ENCODE measurements at regions not wholly inside any gene's neighbourhood (a gene's known extent, or its start where the extent isn't known, plus 50 kb on each side); places are given as distances from the start of the nearest gene placed in this dataset.
"Not testable (repeated sequence)": the region's sequence is repeated elsewhere in the genome, so short reads cannot be mapped to it uniquely, and the experiment has no call there.

DNA sequence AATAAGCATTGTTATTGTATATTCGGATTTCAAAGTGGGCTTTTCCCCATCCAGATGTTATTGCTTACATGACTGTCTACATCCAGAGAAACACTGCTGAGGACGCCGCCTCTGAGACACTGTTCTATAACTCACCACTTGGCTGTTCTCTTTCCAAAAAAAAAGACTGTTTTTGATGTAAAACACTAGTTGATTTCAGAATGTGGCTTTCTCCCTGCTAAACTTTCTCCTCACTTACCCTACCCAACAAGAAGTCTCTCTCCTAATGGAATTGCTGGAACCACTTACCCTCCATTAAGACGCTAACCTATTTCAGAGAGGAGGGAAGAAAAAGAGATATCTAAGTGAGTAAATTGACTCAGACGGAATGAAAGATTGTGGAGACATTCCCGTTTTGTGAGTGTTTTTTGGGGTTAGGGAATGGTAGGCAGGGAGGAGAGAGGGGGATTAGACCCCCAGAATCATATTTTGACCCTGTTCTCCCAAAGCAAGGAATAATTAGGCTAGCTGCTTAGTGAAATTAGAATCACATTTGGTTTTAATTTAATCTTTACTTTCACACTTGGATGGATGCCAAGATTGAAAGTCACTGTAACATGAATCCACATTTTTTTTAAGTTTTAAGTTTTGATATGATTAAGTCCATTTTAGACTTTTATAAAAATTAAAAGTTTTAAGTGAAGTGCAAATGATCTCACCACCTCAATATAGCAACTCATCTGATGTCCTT is 174.9 kb downstream of the CHIC2 start:
- H3K27ac ChIP-seq = no peak overlapping the region
- no peak for DNase-seq (ENCODE audit: low read depth, low spot score)

DNA sequence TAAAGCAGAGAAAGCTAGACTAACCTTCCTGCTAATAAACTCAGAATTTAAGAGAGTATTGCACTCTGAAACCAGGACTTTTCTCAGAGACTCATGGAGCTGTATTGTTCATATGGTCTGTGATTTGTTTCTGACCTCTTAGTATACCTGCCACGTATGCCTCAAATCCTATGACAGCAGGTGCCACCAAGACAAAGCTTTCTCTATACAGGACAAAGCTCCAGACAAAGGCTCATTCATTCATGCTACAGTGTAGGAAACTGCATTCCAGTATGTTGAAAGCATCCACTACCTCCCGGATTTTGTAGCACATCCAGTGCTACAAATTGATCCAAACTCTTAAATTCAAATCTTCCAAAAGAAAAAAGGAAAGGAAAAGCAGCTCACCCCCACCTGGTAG is 178.3 kb downstream of the CHIC2 start:
- H3K27ac ChIP-seq = no peak overlapping the region
- no peak for DNase-seq (ENCODE audit: low read depth, low spot score)

DNA sequence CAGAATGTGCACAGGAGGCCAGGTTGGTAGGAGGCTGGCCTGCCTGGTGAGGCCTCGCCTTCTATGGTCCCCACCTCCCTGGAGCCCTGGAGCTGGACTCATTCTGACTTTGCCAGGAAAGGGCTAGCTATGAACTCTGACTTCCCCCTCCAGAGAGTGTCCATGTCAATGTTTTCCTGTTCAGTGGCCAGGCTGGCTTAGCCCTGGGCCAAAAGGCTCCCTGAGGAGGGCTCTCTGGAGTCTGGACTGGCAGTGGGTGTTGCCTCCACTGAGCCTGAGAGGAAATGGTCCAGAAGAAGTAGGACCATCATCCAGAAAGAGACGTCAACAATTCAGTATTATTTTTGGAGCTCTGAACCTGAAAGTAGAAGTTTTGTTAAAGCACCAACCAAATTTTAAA is 178.7 kb downstream of the CHIC2 start:
- no peak for DNase-seq (ENCODE audit: low read depth, low spot score)
- H3K27ac ChIP-seq = no peak overlapping the region

GRCh38 chr4:53877096-53877495 is 187.3 kb downstream of the CHIC2 start:
- DNase-seq (ENCODE audit: low read depth, low spot score) = not testable (repeated sequence)

DNA sequence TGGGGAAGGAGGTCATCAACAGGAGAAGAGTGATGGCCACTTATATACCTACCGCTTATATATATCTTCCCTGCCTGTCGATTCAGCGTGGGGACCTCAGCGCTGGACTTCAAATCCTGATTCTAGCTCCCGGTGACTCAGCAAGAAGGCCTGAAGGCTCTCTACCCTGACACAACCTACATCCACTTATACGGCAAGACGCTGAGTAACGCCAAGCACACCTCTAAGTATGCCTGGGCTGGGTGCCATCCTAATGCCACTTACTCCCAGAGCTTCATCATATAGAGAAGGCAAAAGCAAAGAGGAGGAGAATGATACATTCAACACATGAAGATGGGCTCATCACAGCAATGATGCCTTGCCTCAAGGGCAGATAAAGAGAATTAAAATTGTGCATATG is 198.3 kb downstream of the CHIC2 start:
- DNase-seq (ENCODE audit: low read depth, low spot score) = no peak

More at GRCh38 chr4:53877096-53877495, 187.3 kb downstream of the CHIC2 start:
- H3K27ac ChIP-seq = not testable (repeated sequence)

GRCh38 chr4:53865054-53865453 is 199.4 kb downstream of the CHIC2 start:
- no peak for DNase-seq (ENCODE audit: low read depth, low spot score)
- no peak overlapping the region for H3K27ac ChIP-seq

More for the DNA sequence above, 198.3 kb downstream of the CHIC2 start:
- H3K27ac ChIP-seq = no peak overlapping the region

DNA sequence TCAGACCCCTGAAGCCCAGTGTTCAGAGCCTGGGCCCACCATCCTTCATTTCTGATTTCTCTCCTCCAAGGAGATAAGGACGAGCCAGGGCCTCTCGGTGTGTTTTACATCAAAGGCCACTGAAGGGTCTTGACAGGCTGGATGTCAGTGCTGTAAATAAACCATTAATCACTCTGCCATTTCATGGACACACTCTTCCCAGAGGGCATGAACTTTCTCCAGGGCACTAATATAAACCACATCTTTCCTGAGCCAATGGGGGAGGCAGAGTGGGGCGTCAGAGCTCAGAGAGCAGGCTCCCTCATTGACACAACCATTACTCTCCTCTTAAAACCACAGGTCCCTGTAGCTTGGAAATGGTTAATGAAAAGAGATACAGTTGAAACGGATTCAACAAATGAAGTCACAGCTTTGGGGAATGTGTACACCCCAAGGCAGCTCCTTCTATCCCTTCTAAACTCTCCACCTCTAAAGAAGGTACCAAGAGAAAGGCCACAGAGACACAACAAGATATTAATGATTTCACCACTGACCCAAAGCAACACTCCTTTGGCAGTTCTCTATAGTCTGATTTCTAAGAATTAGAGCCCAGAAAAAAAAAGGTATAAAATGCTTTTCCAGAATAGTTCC is 200.6 kb downstream of the CHIC2 start:
- no peak overlapping the region for H3K27ac ChIP-seq
- no peak for DNase-seq (ENCODE audit: low read depth, low spot score)

- H3K27ac ChIP-seq = no peak overlapping the region
- no peak for DNase-seq (ENCODE audit: low read depth, low spot score)
Observed at GRCh38 chr4:53863158-53863557, 201.2 kb downstream of the CHIC2 start.

DNA sequence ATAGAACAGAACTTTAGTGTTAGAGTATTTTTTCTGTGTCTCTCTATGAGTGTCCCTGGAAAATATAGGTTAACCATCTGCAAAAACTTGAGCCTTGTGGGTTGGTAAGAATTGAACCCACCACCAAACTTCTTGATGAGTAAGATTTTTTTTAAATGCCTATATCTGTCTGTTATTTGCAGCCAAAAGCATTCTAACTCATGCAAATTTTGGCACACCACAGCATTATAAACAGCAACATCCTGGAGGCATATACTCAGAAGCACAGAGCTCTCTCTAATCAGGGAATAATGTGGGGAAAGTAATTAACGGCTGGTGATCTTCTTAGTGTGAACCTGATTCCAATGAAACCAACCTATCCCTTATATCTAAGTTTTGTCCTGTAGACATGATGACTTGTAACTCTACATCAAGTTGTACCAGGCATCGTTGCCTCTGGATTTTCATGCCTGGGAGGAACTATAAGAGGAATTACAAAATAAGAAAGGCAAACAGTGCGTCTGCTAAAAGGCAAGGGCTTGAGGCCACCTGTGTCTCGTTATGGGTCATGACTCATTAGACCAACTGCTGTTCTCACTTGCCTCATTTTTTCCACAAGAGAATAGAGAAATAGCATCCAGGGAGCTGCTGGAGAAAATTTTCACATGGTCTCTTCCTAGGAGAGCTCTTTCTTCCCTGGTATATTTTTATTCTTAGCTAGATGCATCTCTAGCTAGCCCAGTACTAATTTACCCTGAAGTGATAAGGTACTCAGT is 202.4 kb downstream of the CHIC2 start:
- no peak for DNase-seq (ENCODE audit: low read depth, low spot score)
- no peak overlapping the region for H3K27ac ChIP-seq

DNA sequence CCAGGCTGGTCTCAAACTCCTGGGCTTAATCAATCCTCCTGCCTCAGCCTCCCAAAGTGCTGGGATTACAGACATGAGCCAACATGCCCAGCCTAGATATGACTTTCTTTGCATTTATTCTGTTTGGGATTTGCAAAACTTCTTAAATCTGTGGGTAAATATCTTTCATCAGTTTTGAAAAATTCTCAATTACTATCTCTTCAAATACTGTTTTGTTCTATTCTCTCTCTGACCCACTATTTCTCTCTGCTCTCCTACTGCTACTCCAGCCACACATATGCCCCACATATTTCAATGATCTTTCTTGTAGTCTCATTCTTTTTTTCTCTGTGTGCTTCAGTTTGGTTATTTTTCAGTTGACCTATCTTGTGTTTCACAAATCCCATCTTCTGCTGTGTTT is 205.1 kb downstream of the CHIC2 start:
- no peak overlapping the region for H3K27ac ChIP-seq
- no peak for DNase-seq (ENCODE audit: low read depth, low spot score)

DNA sequence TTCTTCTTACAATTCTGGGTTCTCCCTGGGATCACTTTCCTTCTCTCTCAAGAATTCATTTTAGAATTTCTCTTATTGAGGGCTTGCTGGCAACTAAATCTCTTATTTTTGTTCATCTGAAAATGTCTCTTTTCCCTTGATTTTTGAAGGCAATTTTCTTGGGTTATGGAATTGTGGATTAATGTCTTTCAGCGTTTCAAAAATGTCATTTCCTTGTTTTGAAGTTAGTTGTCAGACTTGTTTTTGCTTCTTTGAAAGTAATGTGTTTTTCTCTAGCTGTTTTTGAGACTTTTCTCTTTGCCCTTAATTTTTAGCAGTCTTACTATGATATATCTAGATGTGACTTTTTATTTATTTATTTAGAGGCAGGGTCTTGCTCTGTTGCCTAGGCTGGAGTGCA is 205.7 kb downstream of the CHIC2 start:
- no peak overlapping the region for H3K27ac ChIP-seq
- DNase-seq (ENCODE audit: low read depth, low spot score) = no peak

- DNase-seq (ENCODE audit: low read depth, low spot score) = peak; percentile 37
- peak overlapping the region; percentile 42 for H3K27ac ChIP-seq
Observed at GRCh38 chr4:53855581-53856250, 208.7 kb downstream of the CHIC2 start.

DNA sequence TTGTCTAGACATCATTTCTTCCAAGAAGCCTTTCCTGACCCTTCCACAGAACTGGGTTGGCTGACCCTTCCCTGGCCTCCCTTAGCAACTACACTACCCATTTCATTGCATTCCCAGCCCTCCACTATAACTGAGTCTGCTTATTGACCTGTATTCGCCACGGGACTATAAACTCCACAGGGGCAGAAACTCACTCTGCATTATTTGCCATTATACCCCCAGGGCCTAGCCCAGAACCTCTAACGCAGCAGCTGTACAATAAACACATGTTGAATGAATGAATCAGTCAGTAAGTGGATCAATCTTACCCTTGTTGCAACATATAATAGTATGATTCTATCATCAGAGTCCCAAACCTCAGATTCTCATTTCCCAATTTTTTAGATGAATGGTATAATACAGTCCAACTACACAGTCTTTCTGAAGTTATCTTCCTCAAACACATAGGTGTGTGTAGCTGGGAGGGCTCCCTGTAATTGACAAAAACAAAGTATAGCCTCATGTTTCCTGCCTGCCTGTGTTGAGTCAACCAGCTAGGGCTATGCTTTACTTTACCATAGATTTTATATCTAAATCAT is 209.3 kb downstream of the CHIC2 start:
- peak; percentile 36 for DNase-seq (ENCODE audit: low read depth, low spot score)
- peak overlapping the region; percentile 42 for H3K27ac ChIP-seq

GRCh38 chr4:53852343-53852742 is 212.1 kb downstream of the CHIC2 start:
- DNase-seq (ENCODE audit: low read depth, low spot score) = no peak
- H3K27ac ChIP-seq = no peak overlapping the region

DNA sequence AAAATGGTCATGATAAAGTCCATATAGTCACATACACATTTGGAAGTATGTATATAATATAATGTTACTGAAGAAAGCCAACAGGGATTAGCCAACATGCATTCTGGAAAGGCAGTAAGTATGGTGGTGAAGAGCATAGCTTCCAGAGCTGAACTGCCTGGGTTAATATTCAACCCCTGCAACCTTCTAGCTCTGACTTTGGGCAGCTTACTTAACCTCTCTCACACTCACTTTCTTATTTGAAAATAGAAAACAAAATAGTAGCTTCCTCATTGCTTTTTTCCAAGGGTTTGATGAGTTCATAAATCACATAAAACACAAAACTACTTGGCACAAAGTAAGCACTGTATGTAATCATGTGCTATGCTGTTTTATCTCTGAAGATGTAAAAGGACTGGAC is 216.4 kb downstream of the CHIC2 start:
- DNase-seq (ENCODE audit: low read depth, low spot score) = no peak

GRCh38 chr4:53844551-53844950 is 219.9 kb downstream of the CHIC2 start:
- DNase-seq (ENCODE audit: low read depth, low spot score) = no peak
- no peak overlapping the region for H3K27ac ChIP-seq

More for the DNA sequence above, 216.4 kb downstream of the CHIC2 start:
- no peak overlapping the region for H3K27ac ChIP-seq

DNA sequence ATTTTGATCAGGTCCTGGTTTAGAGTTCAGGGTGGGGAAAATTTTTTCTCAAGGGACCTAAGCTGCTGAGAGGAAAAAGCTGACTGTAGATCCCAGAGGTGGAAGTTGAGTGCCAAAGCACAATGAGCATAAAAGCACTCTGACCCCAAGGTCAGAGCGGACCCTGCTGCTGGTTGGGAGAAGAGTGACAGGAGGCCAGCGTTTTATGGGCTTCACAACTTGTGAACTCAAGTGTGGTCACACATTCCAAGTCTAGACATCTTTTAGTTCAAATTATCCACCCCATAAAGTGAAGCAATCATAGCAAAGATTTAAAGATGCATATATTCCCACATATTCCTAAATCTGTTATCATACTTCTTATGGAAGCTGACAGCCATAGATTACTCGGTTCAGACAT is 220.3 kb downstream of the CHIC2 start:
- DNase-seq (ENCODE audit: low read depth, low spot score) = no peak
- no peak overlapping the region for H3K27ac ChIP-seq

GRCh38 chr4:53841711-53842110 is 222.7 kb downstream of the CHIC2 start:
- no peak overlapping the region for H3K27ac ChIP-seq
- no peak for DNase-seq (ENCODE audit: low read depth, low spot score)

- H3K27ac ChIP-seq = no peak overlapping the region
Observed at GRCh38 chr4:53840643-53841042, 223.8 kb downstream of the CHIC2 start.

DNA sequence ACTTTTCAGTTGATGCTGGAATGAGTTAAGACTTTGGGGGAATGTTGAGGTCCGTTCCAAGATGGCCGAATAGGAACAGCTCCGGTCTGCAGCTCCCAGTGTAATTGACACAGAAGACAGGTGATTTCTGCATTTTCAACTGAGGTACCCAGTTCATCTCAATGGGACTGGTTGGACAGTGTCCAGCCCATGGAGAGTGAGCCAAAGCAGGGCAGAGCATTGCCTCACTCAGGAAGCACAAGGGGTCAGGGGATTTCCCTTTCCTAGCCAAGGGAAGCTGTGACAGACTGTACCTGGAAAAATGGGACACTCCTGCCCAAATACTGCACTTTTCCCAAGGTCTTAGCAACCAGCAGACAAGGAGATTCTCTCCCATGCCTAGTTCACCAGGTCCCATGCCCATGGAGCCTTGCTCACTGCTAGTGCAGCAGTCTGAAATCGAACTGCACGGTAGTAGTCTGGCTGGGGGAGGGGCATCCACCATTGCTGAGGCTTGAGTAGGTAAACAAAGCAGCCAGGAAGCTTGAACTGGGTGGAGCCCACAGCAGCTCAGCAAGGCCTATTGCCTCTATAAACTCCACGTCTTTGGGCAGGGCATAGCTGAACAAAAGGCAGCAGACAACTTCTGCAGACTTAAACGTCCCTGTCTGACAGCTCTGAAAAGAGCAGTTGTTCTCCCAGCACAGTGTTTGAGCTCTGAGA is 231.0 kb downstream of the CHIC2 start:
- not testable (repeated sequence) for DNase-seq (ENCODE audit: low read depth, low spot score); H3K27ac ChIP-seq

More at GRCh38 chr4:53840643-53841042, 223.8 kb downstream of the CHIC2 start:
- DNase-seq (ENCODE audit: low read depth, low spot score) = no peak
